OCI-LY3 (cell line): ENCODE measurements at regions not wholly inside any gene's neighbourhood (a gene's known extent, or its start where the extent isn't known, plus 50 kb on each side); places are given as distances from the start of the nearest gene placed in this dataset.

Experiments used
- CTCF ChIP-seq: fragments of 200-600, 300-600 bp; sonication (generic); IDR thresholded peaks from 2 replicates; pipeline ENCODE4 v1.5.1; 2014; ENCODE audit warnings: antibody characterized with exemption, low read length, low read depth
- EZH2phosphoT487 ChIP-seq: fragments of 200-600 bp; shearing (Covaris generic); IDR thresholded peaks from 2 replicates; pipeline ENCODE4 v1.6.1; 2018; ENCODE audit warnings: antibody characterized with exemption, mixed run types, low read depth

- TF ChIP-seq CTCF: no peak
- no peak for TF ChIP-seq EZH2phosphoT487
These were observed 118.2 kb upstream of the DST start for GRCh38 chr6:56760842-56761241.
